HG03521 (cell line): ENCODE measurements at regions not wholly inside any gene's neighbourhood (a gene's known extent, or its start where the extent isn't known, plus 50 kb on each side); places are given as distances from the start of the nearest gene placed in this dataset.
"Not testable (repeated sequence)": the region's sequence is repeated elsewhere in the genome, so short reads cannot be mapped to it uniquely, and the experiment has no call there.

Experiments
- ATAC-seq: cut with Tn5 transposase; IDR thresholded peaks from one replicate; pipeline ENCODE4 v1.9.1; 2021; ENCODE audit warnings: mild to moderate bottlenecking, moderate library complexity; ENCODE audit not compliant: unreplicated experiment

GRCh38 chr4:173722075-173722474, 192.0 kb upstream of the HAND2 start:
- no peak for ATAC-seq

GRCh38 chr4:173718504-173718903, 188.5 kb upstream of the HAND2 start:
- ATAC-seq, result not testable (repeated sequence)

GRCh38 chr4:173717581-173717980, 187.6 kb upstream of the HAND2 start:
- ATAC-seq, result no peak

- ATAC-seq, result no peak
Observed at GRCh38 chr4:173714456-173714855, 184.4 kb upstream of the HAND2 start.

- no peak for ATAC-seq
Observed at GRCh38 chr4:173713026-173713425, 183.0 kb upstream of the HAND2 start.

- no peak for ATAC-seq
Observed at GRCh38 chr4:173707658-173708419, 177.8 kb upstream of the HAND2 start.

GRCh38 chr4:173704201-173704600, 174.2 kb upstream of the HAND2 start:
- ATAC-seq, result no peak

GRCh38 chr4:173703021-173703420, 173.0 kb upstream of the HAND2 start:
- no peak for ATAC-seq

- ATAC-seq, result no peak
Observed at GRCh38 chr4:173700650-173701049, 170.6 kb upstream of the HAND2 start.

- ATAC-seq, result no peak
Observed at GRCh38 chr4:173699841-173700475, 169.9 kb upstream of the HAND2 start.

GRCh38 chr4:173698557-173699262, 168.7 kb upstream of the HAND2 start:
- no peak for ATAC-seq

GRCh38 chr4:173697840-173698239, 167.8 kb upstream of the HAND2 start:
- ATAC-seq, result no peak

- ATAC-seq, result no peak
Observed at GRCh38 chr4:173696551-173696950, 166.5 kb upstream of the HAND2 start.

- ATAC-seq, result no peak
Observed at GRCh38 chr4:173696011-173696410, 166.0 kb upstream of the HAND2 start.

- ATAC-seq, result no peak
Observed at GRCh38 chr4:173685831-173686210, 155.8 kb upstream of the HAND2 start.

GRCh38 chr4:173685165-173685830, 155.3 kb upstream of the HAND2 start:
- ATAC-seq, result no peak

GRCh38 chr4:173684223-173684622, 154.2 kb upstream of the HAND2 start:
- no peak for ATAC-seq

- no peak for ATAC-seq
Observed at GRCh38 chr4:173682609-173683008, 152.6 kb upstream of the HAND2 start.

GRCh38 chr4:173680278-173680677, 150.2 kb upstream of the HAND2 start:
- ATAC-seq, result no peak

GRCh38 chr4:173675446-173675845, 145.4 kb upstream of the HAND2 start:
- ATAC-seq, result no peak

- ATAC-seq, result no peak
Observed at GRCh38 chr4:173669460-173670179, 139.6 kb upstream of the HAND2 start.
